ENCODE measurements at regions not wholly inside any gene's neighbourhood (a gene's known extent, or its start where the extent isn't known, plus 50 kb on each side); places are given as distances from the start of the nearest gene placed in this dataset.

- TF ChIP-seq CTCF (IDR thresholded peaks at IDR 0.05 in 4 of 5, conservative IDR thresholded peaks at IDR 0.05 in 1 of 5) = no peak
- no peak for TF ChIP-seq POLR2A (IDR thresholded peaks at IDR 0.05)
These were observed 336.0 kb upstream of the DEFB115 start for GRCh38 chr20:30921286-30922071.

All from gastrocnemius medialis (tissue), 4 donors.